GM11168 (cell line): ENCODE measurements at regions not wholly inside any gene's neighbourhood (a gene's known extent, or its start where the extent isn't known, plus 50 kb on each side); places are given as distances from the start of the nearest gene placed in this dataset.

Experiments used
- in situ Hi-C: fragments of 300-500 bp; cut with MboI; formaldehyde crosslinking; loops from one replicate; pipeline ENCODE4 v1.12.0; 2022; ENCODE audit warnings: low sequenced_read_pairs; ENCODE audit not compliant: unreplicated experiment

GRCh38 chr12:76701690-76702089, 62.2 kb upstream of the ZDHHC17 start:
- in situ Hi-C loops: no loop called here

- in situ Hi-C loops: no loop called here
Observed at GRCh38 chr12:76702946-76703345, 61.0 kb upstream of the ZDHHC17 start.

GRCh38 chr12:76704693-76705092, 59.2 kb upstream of the ZDHHC17 start:
- in situ Hi-C loops: no loop called here

- in situ Hi-C loops: no loop called here
Observed at GRCh38 chr12:76706101-76706500, 57.8 kb upstream of the ZDHHC17 start.

GRCh38 chr12:76706761-76707160, 57.2 kb upstream of the ZDHHC17 start:
- in situ Hi-C loops: no loop called here

GRCh38 chr12:76707772-76708171, 56.1 kb upstream of the ZDHHC17 start:
- in situ Hi-C loops: no loop called here

- in situ Hi-C loops: no loop called here
Observed at GRCh38 chr12:76708296-76708695, 55.6 kb upstream of the ZDHHC17 start.

- in situ Hi-C loops: no loop called here
Observed at GRCh38 chr12:76711241-76711640, 52.7 kb upstream of the ZDHHC17 start.

GRCh38 chr12:76713130-76713529, 50.8 kb upstream of the ZDHHC17 start:
- in situ Hi-C loops: no loop called here

DNA sequence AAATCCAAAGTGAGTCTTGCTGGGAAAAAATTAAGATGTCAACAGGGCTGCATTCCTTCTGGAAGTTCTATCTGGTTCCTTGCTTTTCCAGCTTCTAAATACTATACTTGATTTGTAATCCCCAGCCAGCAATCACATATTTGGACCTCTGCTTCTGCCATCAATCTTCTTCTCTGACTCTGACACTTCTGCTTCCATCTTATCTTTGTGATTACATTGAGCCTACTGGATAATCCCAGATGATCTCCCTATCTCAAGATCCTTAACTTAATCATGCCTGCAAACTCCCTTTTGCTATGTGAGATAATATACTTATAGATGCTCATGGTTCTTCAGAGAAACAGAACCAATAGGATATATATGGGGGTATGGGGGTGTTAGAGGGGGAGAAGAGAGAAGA, 49.9 kb upstream of the ZDHHC17 start:
- in situ Hi-C loops: no loop called here
